NCI-H2029 (cell line): ENCODE measurements at regions not wholly inside any gene's neighbourhood (a gene's known extent, or its start where the extent isn't known, plus 50 kb on each side); places are given as distances from the start of the nearest gene placed in this dataset.

Experiments used
- DNase-seq: peaks from one replicate; lab custom pipeline; 2025; lab: John Stamatoyannopoulos, UW

- DNase-seq: no peak
Measured at GRCh38 chr5:117302473-117302872, 727.9 kb upstream of the SEMA6A start.

- no peak for DNase-seq
Measured at GRCh38 chr5:117299936-117300328, 725.3 kb upstream of the SEMA6A start.

- DNase-seq: no peak
Measured at GRCh38 chr5:117299224-117299935, 724.8 kb upstream of the SEMA6A start.

- no peak for DNase-seq
Measured at GRCh38 chr5:117296872-117297271, 722.2 kb upstream of the SEMA6A start.

GRCh38 chr5:117295941-117296340 lies 721.3 kb upstream of the SEMA6A start:
- DNase-seq: no peak

- DNase-seq: no peak
Measured at GRCh38 chr5:117286813-117287212, 712.2 kb upstream of the SEMA6A start.

- no peak for DNase-seq
Measured at GRCh38 chr5:117271656-117272055, 697.0 kb upstream of the SEMA6A start.

GRCh38 chr5:117266280-117266679 lies 691.7 kb upstream of the SEMA6A start:
- DNase-seq: no peak

GRCh38 chr5:117263231-117263630 lies 688.6 kb upstream of the SEMA6A start:
- DNase-seq: no peak

- no peak for DNase-seq
Measured at GRCh38 chr5:117262572-117263131, 688.0 kb upstream of the SEMA6A start.

GRCh38 chr5:117261948-117262571 lies 687.4 kb upstream of the SEMA6A start:
- no peak for DNase-seq

GRCh38 chr5:117255211-117256027 lies 680.8 kb upstream of the SEMA6A start:
- DNase-seq: no peak

GRCh38 chr5:117252566-117252965 lies 677.9 kb upstream of the SEMA6A start:
- no peak for DNase-seq

- DNase-seq: no peak
Measured at GRCh38 chr5:117249086-117249815, 674.6 kb upstream of the SEMA6A start.

GRCh38 chr5:117246424-117246823 lies 671.8 kb upstream of the SEMA6A start:
- DNase-seq: no peak

GRCh38 chr5:117245130-117245529 lies 670.5 kb upstream of the SEMA6A start:
- no peak for DNase-seq

GRCh38 chr5:117242028-117242427 lies 667.4 kb upstream of the SEMA6A start:
- no peak for DNase-seq

GRCh38 chr5:117236941-117237340 lies 662.3 kb upstream of the SEMA6A start:
- DNase-seq: no peak

GRCh38 chr5:117235786-117236185 lies 661.2 kb upstream of the SEMA6A start:
- DNase-seq: no peak

GRCh38 chr5:117230375-117230774 lies 655.8 kb upstream of the SEMA6A start:
- no peak for DNase-seq

- no peak for DNase-seq
Measured at GRCh38 chr5:117220730-117221129, 646.1 kb upstream of the SEMA6A start.

- DNase-seq: no peak
Measured at GRCh38 chr5:117218789-117219188, 644.2 kb upstream of the SEMA6A start.
